GM10266 (cell line): ENCODE measurements at regions not wholly inside any gene's neighbourhood (a gene's known extent, or its start where the extent isn't known, plus 50 kb on each side); places are given as distances from the start of the nearest gene placed in this dataset.

Experiments
- DNase-seq: peaks from one replicate; pipeline ENCODE4 v3.0.0; 2012; ENCODE audit errors: extremely low spot score
- CTCF ChIP-seq: IDR thresholded peaks from 2 replicates; pipeline ENCODE4 v1.5.1; 2012; ENCODE audit warnings: mild to moderate bottlenecking, low read depth; ENCODE audit not compliant: control insufficient read depth, insufficient read depth; ENCODE audit errors: missing control alignments

GRCh38 chr9:85392260-85392659 is 349.5 kb downstream of the AGTPBP1 start:
- TF ChIP-seq CTCF: no peak
- DNase-seq: no peak

GRCh38 chr9:85377731-85378289 is 363.9 kb downstream of the AGTPBP1 start:
- no peak for DNase-seq
- no peak for TF ChIP-seq CTCF

GRCh38 chr9:85368781-85369180 is 373.0 kb downstream of the AGTPBP1 start:
- no peak for DNase-seq
- no peak for TF ChIP-seq CTCF

GRCh38 chr9:85359161-85359560 is 382.6 kb downstream of the AGTPBP1 start:
- no peak for DNase-seq
- TF ChIP-seq CTCF: no peak

- TF ChIP-seq CTCF: no peak
- DNase-seq: no peak
Observed at GRCh38 chr9:85349046-85349445, 392.7 kb downstream of the AGTPBP1 start.

- TF ChIP-seq CTCF: no peak
- no peak for DNase-seq
Observed at GRCh38 chr9:85347541-85347940, 394.2 kb downstream of the AGTPBP1 start.

GRCh38 chr9:85344901-85345300 is 396.9 kb downstream of the AGTPBP1 start:
- no peak for DNase-seq
- no peak for TF ChIP-seq CTCF

- DNase-seq: no peak
Observed at GRCh38 chr9:85339338-85339737, 402.4 kb downstream of the AGTPBP1 start.

More at GRCh38 chr9:85339338-85339737, 402.4 kb downstream of the AGTPBP1 start:
- TF ChIP-seq CTCF: no peak
